Fibroblast of skin of right quadriceps (primary cell): ENCODE measurements at regions not wholly inside any gene's neighbourhood (a gene's known extent, or its start where the extent isn't known, plus 50 kb on each side); places are given as distances from the start of the nearest gene placed in this dataset.

Experiments
- DNase-seq: peaks from one replicate; pipeline ENCODE4 v3.0.0-alpha.2; 2013

GRCh38 chr16:65937455-65937854, 429.0 kb upstream of the CDH5 start:
- no peak for DNase-seq

DNA sequence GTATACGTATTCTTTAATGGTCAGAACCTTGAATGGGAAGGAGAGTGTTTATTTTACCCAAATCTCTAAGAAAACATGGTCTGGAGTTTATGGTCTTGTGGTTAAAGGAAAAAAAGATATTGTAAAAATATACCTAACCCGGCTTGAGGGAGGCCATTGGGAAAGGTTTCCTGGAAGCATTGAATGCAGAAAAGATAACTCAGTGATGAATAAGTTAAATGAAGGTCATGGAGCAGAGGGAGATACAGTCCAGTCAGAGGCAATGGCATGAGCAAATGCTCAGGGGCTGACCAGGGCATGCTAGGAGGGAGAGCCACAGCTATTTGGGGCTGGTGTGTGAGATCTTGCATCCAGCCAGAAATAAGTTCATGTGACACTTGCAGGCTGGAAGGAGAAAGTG, 430.4 kb upstream of the CDH5 start:
- no peak for DNase-seq

GRCh38 chr16:65934443-65934842, 432.0 kb upstream of the CDH5 start:
- no peak for DNase-seq

DNA sequence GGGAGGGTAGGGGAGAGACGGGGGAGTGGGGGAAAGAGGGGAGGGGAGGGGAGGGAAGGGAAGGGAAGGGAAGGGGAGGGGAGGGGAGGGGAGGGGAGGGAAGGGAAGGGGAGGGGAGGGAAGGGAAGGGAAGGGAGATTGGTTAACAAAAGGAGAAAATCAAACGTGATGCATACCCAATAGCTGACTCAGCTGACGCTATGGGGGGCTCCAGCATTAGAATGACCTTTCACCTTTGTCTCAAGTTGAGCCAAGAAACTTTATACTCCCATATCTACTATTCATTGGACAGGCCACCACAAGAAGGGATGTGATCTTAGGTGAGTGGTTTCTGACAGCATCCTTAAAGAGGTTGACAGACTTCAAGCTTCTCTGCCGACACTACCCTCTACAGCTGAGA, 432.8 kb upstream of the CDH5 start:
- no peak for DNase-seq

- DNase-seq: peak; percentile 10
Measured at GRCh38 chr16:65932350-65933072, 434.0 kb upstream of the CDH5 start.

DNA sequence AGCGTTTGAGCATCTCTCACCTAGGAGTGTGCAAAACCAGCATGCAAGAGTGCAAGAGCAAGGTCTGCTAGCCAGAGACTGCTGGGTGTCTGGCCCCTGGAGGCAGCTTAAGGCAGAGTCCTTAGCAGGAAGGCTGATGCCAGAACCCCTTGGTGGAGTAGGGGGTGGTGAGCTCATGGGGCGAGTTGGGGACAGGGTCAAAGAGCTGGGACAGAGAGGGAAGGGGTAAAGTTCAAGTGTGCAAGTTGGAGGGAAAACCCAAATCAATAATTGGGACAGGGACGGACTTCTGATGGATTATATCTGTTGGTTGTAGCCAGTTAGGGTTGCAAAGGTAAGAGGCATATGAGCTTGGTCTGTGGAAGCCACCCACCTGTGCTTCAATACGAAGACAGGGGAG, 443.6 kb upstream of the CDH5 start:
- DNase-seq: no peak

GRCh38 chr16:65919986-65920376, 446.5 kb upstream of the CDH5 start:
- DNase-seq: no peak

- DNase-seq: no peak
Measured at GRCh38 chr16:65919145-65919985, 447.1 kb upstream of the CDH5 start.

- no peak for DNase-seq
Measured at GRCh38 chr16:65917466-65917865, 449.0 kb upstream of the CDH5 start.

- no peak for DNase-seq
Measured at GRCh38 chr16:65916995-65917394, 449.5 kb upstream of the CDH5 start.

DNA sequence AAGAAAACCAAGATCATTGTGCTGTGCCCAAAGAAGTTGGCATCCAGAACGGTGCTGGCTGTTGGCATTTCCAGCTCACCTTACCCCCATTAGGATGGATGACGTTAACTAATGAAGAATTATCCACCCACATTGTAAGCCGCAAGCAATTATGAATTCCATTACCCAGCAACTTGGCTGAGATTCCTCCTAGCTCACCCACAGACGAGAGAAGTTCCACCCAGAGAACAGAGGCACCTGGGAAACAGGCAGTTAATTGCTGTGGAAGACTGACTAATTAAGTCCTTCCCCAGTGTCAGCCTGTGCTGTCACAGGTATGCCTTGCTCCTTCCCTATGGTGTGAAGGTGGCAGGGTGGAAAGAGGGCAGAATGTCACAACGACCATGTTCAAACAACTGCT, 456.2 kb upstream of the CDH5 start:
- no peak for DNase-seq

- peak; percentile 15 for DNase-seq
Measured at GRCh38 chr16:65909310-65910050, 457.0 kb upstream of the CDH5 start.

DNA sequence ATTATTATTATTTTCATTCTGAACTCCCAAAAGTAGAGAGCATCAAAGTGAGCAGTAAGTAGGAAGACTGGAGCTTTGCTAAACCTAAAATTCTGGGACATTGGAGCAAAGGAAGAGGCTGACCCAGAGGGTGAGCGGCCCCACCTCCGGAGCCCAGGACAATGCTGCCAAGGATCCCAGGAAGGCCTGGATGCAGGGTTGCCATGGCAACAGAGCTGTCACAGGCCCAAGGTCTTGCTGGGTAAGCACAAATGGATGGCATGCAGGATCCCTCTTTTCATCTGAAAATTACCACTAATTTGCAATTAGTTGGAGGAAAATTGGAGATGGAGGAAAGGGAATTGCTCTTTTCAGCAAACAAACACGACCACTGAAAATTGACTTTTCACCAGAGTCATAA, 457.9 kb upstream of the CDH5 start:
- no peak for DNase-seq

- no peak for DNase-seq
Measured at GRCh38 chr16:65905331-65905730, 461.2 kb upstream of the CDH5 start.

- DNase-seq: no peak
Measured at GRCh38 chr16:65896448-65897153, 469.9 kb upstream of the CDH5 start.

DNA sequence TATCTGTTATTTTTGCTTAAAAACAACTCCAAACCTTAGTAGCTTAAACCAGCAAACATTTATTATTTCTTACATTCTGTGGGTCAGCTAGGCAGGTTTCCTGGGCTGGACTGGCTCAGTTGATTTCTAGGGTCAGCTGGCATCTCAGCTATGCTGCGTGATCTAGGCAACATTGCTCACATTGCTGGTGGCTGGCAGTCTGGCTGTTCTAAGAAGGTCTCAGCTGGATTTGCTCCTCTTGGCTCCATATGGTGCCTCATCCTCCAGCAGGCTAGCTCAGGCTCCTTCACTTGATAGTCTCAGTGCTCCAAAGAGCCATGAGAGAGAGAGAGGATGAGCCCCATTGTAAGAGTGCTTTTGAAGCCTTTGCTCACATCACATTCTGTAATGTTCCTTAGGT, 470.6 kb upstream of the CDH5 start:
- no peak for DNase-seq

DNA sequence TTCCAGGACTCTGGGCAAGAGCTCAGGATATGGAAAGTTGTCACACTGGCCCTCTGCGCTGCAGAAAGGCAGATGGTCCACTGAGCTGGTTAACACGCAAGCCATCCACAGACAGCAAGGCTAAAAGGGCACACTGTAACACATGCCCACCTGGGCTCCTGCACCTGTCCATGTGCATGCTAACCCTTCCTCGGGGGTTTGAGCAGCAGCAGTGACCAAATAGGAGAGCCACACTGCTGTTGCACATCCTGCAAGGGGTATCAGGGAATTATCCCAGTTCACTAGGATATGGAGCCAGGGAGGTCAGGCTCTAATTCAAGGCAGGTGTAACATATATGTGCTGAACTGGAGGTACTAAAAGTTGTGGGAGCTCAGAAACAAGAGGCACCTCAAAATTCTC, 471.0 kb upstream of the CDH5 start:
- no peak for DNase-seq

DNA sequence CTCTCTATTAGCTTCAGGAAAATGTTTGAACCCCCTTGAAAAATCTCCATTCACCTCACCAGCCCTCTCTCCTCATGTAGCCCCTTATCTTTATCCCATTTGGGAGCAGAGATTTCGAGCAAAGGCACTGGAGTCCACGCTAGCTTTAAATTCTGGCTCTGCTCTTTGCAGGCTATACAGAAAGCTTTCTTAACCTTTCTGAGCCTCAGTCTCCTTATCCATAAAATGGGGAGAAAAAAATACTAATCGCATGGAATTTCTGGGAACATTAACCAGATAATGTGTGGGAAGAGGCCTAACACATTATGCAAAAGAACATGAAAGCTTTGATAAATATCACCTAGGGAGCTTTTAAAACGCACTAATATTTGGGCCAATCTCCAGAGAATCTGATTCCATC, 476.3 kb upstream of the CDH5 start:
- no peak for DNase-seq

- DNase-seq: peak; percentile 14
Measured at GRCh38 chr16:65889533-65889966, 476.9 kb upstream of the CDH5 start.

GRCh38 chr16:65888201-65888600, 478.3 kb upstream of the CDH5 start:
- no peak for DNase-seq

DNA sequence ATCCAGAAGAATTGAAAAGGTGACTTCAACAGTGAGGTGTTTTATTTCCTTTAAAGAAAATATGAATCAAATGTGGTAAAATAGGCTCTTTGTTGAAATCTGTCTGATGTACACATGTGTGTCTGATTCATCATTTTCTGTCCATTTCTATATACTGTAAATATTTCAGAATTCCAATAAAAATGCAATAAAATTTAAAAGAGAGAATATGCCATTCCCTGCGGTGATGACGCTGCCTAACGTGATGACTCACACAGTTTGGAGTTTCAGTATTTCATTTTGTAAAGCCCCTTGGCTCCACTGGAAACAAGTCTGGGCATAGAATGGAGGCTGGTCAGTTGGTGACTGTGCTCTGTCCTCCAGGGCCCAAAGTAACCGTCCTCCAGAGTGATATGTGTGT, 482.5 kb upstream of the CDH5 start:
- DNase-seq: peak; percentile 76

DNA sequence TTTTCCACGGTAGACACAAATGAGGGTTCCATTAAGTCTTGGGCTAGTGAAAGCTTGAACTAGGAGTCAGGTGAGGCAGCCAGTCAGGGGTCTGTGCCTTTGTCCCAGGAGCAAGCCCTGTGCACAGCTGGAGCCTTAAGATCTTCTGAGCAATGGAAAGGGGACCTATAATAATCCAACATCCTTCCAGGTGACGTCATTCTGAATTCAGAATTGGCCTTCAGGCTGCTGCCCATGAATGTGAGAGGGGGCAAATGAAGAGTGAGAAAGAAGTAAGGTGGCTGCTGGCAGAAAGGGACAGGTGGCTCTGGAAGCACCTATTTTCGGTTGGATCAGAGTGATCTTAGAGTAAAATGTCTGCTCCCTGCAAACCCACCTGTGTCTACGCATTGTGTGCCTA, 488.1 kb upstream of the CDH5 start:
- no peak for DNase-seq

GRCh38 chr16:65876624-65877023, 489.9 kb upstream of the CDH5 start:
- DNase-seq: no peak
